GM12864 (cell line): ENCODE measurements at regions not wholly inside any gene's neighbourhood (a gene's known extent, or its start where the extent isn't known, plus 50 kb on each side); places are given as distances from the start of the nearest gene placed in this dataset.

Experiments
- DNase-seq: peaks from one replicate; pipeline ENCODE4 v3.0.0-alpha.2; 2011; ENCODE audit warnings: low read depth
- H3K4me3 ChIP-seq: 2 replicates; pipeline ENCODE4 v1.5.1; 2011; ENCODE audit warnings: mild to moderate bottlenecking, low read depth, low read length, control low read depth
- TF ChIP-seq, protein P1 (sequence below): IDR thresholded peaks from 2 replicates; pipeline ENCODE4 v1.5.1; 2011; ENCODE audit warnings: low read depth, mild to moderate bottlenecking, moderate library complexity, low read length, control low read depth, inconsistent platforms; ENCODE audit errors: missing control alignments

DNA sequence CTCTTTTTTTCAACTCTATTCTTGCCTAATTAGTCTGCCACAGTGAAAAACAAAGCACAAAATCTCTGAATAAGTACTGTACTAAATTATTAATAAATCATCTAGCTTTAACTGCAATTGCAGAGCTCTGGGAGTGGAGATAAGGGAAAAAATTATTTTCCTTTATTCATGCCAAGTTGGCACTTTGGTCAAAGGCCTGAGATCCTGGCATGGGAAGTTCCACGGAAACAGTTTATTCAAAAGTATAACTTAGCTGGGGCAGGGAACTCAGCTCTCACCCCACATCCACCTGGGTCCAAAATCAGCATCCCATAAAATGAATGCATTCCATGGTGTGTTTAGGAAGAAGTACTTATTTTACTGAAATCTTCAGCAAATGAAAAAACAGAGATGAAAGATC lies 185.2 kb upstream of the APCDD1 start:
- DNase-seq, result no peak
- TF ChIP-seq, protein P1, sequence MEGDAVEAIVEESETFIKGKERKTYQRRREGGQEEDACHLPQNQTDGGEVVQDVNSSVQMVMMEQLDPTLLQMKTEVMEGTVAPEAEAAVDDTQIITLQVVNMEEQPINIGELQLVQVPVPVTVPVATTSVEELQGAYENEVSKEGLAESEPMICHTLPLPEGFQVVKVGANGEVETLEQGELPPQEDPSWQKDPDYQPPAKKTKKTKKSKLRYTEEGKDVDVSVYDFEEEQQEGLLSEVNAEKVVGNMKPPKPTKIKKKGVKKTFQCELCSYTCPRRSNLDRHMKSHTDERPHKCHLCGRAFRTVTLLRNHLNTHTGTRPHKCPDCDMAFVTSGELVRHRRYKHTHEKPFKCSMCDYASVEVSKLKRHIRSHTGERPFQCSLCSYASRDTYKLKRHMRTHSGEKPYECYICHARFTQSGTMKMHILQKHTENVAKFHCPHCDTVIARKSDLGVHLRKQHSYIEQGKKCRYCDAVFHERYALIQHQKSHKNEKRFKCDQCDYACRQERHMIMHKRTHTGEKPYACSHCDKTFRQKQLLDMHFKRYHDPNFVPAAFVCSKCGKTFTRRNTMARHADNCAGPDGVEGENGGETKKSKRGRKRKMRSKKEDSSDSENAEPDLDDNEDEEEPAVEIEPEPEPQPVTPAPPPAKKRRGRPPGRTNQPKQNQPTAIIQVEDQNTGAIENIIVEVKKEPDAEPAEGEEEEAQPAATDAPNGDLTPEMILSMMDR, result no peak
- no peak overlapping the region for H3K4me3 ChIP-seq

GRCh38 chr18:10270151-10270571 lies 184.3 kb upstream of the APCDD1 start:
- TF ChIP-seq, protein P1, result no peak
- DNase-seq, result no peak
- H3K4me3 ChIP-seq, result no peak overlapping the region

DNA sequence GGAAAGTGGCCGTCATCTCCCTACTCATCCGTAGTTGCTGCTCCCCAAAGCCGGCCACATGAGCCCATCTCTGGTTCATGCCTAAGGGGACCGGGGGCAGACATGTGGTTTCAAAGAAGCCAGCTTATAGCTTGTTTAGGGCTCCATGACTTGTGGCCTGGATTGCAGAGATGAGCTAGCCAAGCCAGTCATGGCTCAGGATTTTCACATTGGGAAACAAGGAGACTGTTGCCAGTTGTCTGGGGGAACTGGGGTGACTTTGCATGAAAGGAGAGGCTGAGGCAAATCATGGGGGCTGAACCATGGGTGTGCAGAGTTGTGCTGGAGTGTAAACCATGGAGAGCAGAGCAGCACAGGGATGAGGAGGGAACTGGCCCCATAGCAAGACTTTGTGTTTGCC lies 183.0 kb upstream of the APCDD1 start:
- TF ChIP-seq, protein P1, result no peak
- H3K4me3 ChIP-seq, result no peak overlapping the region
- no peak for DNase-seq

DNA sequence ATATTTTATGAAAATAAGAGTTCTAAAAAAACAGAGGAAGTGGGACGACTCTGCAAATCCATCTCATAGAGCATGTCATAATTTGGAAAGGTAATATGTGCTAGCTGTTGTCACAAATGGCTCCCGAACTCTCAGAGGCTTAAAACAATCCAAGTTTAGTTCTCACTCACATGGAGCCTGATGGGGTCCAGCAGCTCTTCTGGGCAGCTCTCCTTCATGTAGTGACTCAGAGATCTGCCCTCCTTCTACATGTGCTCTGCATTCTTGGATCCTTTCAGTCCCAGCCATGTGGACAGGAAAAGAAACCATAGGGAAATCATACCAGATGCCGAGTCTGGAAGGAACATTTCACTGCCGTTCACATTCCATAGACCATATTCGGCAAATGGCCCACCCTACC lies 180.1 kb upstream of the APCDD1 start:
- TF ChIP-seq, protein P1, result no peak
- no peak for DNase-seq
- H3K4me3 ChIP-seq, result no peak overlapping the region

GRCh38 chr18:10275486-10275885 lies 178.9 kb upstream of the APCDD1 start:
- TF ChIP-seq, protein P1, result no peak
- DNase-seq, result no peak
- H3K4me3 ChIP-seq, result no peak overlapping the region

DNA sequence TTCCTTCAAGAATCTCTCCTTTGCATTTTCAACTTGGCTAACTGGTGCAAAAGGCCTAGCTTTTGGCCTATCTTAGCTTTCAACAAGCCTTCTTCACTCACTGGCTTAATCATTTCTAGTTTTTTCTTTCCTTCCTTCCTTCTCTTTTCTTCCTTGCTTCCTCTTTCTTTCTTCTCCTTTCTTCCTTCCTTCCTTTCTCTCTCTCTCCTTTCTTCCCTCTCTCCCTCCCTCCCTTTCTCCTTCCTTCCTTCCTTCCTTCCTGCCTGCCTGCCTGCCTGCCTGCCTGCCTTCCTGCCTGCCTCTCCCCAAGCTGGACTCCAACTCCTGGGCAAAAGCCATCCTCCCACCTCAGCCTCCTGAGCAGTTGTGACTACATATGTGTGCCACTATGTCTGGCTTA lies 176.2 kb upstream of the APCDD1 start:
- no peak overlapping the region for H3K4me3 ChIP-seq
- no peak for DNase-seq
- TF ChIP-seq, protein P1, result no peak

- H3K4me3 ChIP-seq, result no peak overlapping the region
- TF ChIP-seq, protein P1, result no peak
- no peak for DNase-seq
These were observed 175.0 kb upstream of the APCDD1 start for GRCh38 chr18:10279471-10279870.
